ENCODE measurements at regions not wholly inside any gene's neighbourhood (a gene's known extent, or its start where the extent isn't known, plus 50 kb on each side); places are given as distances from the start of the nearest gene placed in this dataset.

GRCh38 chr7:52695973-52696595, 339.3 kb upstream of the POM121L12 start:
- no peak for DNase-seq

GRCh38 chr7:52691257-52691656, 344.2 kb upstream of the POM121L12 start:
- no peak for DNase-seq

- no peak for DNase-seq
Measured at GRCh38 chr7:52689912-52690311, 345.5 kb upstream of the POM121L12 start.

GRCh38 chr7:52685333-52685732, 350.1 kb upstream of the POM121L12 start:
- no peak for DNase-seq

GRCh38 chr7:52684388-52684787, 351.0 kb upstream of the POM121L12 start:
- DNase-seq: no peak

- no peak for DNase-seq
Measured at GRCh38 chr7:52682993-52683392, 352.4 kb upstream of the POM121L12 start.

GRCh38 chr7:52670608-52671225, 364.7 kb upstream of the POM121L12 start:
- DNase-seq: no peak

GRCh38 chr7:52669031-52669430, 366.4 kb upstream of the POM121L12 start:
- no peak for DNase-seq

GRCh38 chr7:52668435-52668834, 367.0 kb upstream of the POM121L12 start:
- DNase-seq: no peak

GRCh38 chr7:52659178-52659577, 376.3 kb upstream of the POM121L12 start:
- no peak for DNase-seq

- no peak for DNase-seq
Measured at GRCh38 chr7:52656098-52656497, 379.3 kb upstream of the POM121L12 start.

GRCh38 chr7:52652621-52653020, 382.8 kb upstream of the POM121L12 start:
- DNase-seq: no peak

GRCh38 chr7:52648872-52649271, 386.6 kb upstream of the POM121L12 start:
- no peak for DNase-seq

- no peak for DNase-seq
Measured at GRCh38 chr7:52647046-52647445, 388.4 kb upstream of the POM121L12 start.

- no peak for DNase-seq
Measured at GRCh38 chr7:52639981-52640380, 395.5 kb upstream of the POM121L12 start.

GRCh38 chr7:52639126-52639525, 396.3 kb upstream of the POM121L12 start:
- DNase-seq: no peak

- no peak for DNase-seq
Measured at GRCh38 chr7:52635021-52635420, 400.4 kb upstream of the POM121L12 start.

- no peak for DNase-seq
Measured at GRCh38 chr7:52620849-52621248, 414.6 kb upstream of the POM121L12 start.

- no peak for DNase-seq
Measured at GRCh38 chr7:52616552-52616951, 418.9 kb upstream of the POM121L12 start.

GRCh38 chr7:52615021-52615695, 420.3 kb upstream of the POM121L12 start:
- no peak for DNase-seq

GRCh38 chr7:52609511-52609910, 425.9 kb upstream of the POM121L12 start:
- DNase-seq: no peak

GRCh38 chr7:52592698-52593097, 442.7 kb upstream of the POM121L12 start:
- no peak for DNase-seq

- DNase-seq: no peak
Measured at GRCh38 chr7:52586704-52587103, 448.7 kb upstream of the POM121L12 start.

- no peak for DNase-seq
Measured at GRCh38 chr7:52584041-52584440, 451.4 kb upstream of the POM121L12 start.
